ENCODE measurements at regions not wholly inside any gene's neighbourhood (a gene's known extent, or its start where the extent isn't known, plus 50 kb on each side); places are given as distances from the start of the nearest gene placed in this dataset.

- TF ChIP-seq, protein P1, sequence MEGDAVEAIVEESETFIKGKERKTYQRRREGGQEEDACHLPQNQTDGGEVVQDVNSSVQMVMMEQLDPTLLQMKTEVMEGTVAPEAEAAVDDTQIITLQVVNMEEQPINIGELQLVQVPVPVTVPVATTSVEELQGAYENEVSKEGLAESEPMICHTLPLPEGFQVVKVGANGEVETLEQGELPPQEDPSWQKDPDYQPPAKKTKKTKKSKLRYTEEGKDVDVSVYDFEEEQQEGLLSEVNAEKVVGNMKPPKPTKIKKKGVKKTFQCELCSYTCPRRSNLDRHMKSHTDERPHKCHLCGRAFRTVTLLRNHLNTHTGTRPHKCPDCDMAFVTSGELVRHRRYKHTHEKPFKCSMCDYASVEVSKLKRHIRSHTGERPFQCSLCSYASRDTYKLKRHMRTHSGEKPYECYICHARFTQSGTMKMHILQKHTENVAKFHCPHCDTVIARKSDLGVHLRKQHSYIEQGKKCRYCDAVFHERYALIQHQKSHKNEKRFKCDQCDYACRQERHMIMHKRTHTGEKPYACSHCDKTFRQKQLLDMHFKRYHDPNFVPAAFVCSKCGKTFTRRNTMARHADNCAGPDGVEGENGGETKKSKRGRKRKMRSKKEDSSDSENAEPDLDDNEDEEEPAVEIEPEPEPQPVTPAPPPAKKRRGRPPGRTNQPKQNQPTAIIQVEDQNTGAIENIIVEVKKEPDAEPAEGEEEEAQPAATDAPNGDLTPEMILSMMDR (conservative IDR thresholded peaks at IDR 0.05) = no peak
- no peak for TF ChIP-seq ZFX (IDR thresholded peaks at IDR 0.05)
Observed at GRCh38 chr6:27829453-27830211, 82.6 kb downstream of the OR2B2 start.
